Spleen (tissue), 7 donors: ENCODE measurements at regions not wholly inside any gene's neighbourhood (a gene's known extent, or its start where the extent isn't known, plus 50 kb on each side); places are given as distances from the start of the nearest gene placed in this dataset.

Experiments
- POLR2A ChIP-seq, 3 donors: fragments of 450-650 bp; IDR thresholded peaks; one replicate each; pipeline ENCODE4 v1.5.1; 2017; ENCODE audit warnings: antibody characterized with exemption in 3 of 3, mild to moderate bottlenecking in 1 of 3
- TF ChIP-seq, protein P1 (sequence below), 11 experiments: fragments of 200-600 bp in 7 of 11; fragments of 450-650 bp in 4 of 11; sonication (generic) in 4 of 11; IDR thresholded peaks in 8 of 11; conservative IDR thresholded peaks in 3 of 11; 1 replicate in 7 of 11; 2 replicates in 4 of 11; pipeline versions ENCODE4 v1.4.0 to v1.8.0; 2016 to 2021; ENCODE audit warnings: antibody characterized with exemption in 11 of 11, inconsistent platforms in 4 of 11, mild to moderate bottlenecking in 1 of 11
- donor health status: DM: no; HTN: no; CAD: no; lungs with moderate emphysema.
- donor health status: DM: no; HTN: no; CAD: no.
- donor health status: DM: no; HTN: no; CAD: no.

DNA sequence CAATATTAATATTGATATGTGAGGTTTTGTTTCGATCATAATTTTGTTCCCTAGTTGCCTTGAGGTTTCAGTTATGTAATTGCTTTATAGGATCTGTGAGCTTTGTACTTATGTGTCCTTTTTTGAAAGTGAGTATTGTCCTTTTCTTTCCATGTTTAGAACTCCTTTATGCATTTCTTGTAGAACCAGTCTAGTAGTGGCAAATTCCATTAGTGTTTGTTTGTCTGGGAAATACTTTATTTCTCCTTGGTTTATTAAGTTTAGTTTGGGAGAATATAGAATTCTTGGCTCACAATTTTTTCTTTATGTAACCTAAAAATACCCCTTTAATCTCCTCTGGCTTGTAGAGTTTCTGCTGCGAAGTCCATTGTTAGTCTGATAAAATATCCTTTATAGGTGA, 127.5 kb upstream of the KITLG start:
- TF ChIP-seq, protein P1, sequence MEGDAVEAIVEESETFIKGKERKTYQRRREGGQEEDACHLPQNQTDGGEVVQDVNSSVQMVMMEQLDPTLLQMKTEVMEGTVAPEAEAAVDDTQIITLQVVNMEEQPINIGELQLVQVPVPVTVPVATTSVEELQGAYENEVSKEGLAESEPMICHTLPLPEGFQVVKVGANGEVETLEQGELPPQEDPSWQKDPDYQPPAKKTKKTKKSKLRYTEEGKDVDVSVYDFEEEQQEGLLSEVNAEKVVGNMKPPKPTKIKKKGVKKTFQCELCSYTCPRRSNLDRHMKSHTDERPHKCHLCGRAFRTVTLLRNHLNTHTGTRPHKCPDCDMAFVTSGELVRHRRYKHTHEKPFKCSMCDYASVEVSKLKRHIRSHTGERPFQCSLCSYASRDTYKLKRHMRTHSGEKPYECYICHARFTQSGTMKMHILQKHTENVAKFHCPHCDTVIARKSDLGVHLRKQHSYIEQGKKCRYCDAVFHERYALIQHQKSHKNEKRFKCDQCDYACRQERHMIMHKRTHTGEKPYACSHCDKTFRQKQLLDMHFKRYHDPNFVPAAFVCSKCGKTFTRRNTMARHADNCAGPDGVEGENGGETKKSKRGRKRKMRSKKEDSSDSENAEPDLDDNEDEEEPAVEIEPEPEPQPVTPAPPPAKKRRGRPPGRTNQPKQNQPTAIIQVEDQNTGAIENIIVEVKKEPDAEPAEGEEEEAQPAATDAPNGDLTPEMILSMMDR (IDR thresholded peaks at IDR 0.05 in 8 of 11, conservative IDR thresholded peaks at IDR 0.05 in 3 of 11) = no peak
- TF ChIP-seq POLR2A (IDR thresholded peaks at IDR 0.05) = no peak
